HG02798 (cell line): ENCODE measurements at regions not wholly inside any gene's neighbourhood (a gene's known extent, or its start where the extent isn't known, plus 50 kb on each side); places are given as distances from the start of the nearest gene placed in this dataset.
"Not testable (repeated sequence)": the region's sequence is repeated elsewhere in the genome, so short reads cannot be mapped to it uniquely, and the experiment has no call there.

Source experiments
- ATAC-seq: cut with Tn5 transposase; IDR thresholded peaks from one replicate; pipeline ENCODE4 v1.9.1; 2021; ENCODE audit warnings: mild to moderate bottlenecking; ENCODE audit not compliant: unreplicated experiment, poor library complexity

GRCh38 chr18:993560-993959 lies 88.9 kb downstream of the ADCYAP1 start:
- no peak for ATAC-seq

- no peak for ATAC-seq
Measured at GRCh38 chr18:995629-996028, 91.0 kb downstream of the ADCYAP1 start.

GRCh38 chr18:997499-997898 lies 92.8 kb downstream of the ADCYAP1 start:
- ATAC-seq, result no peak

GRCh38 chr18:998936-999335 lies 94.3 kb downstream of the ADCYAP1 start:
- ATAC-seq, result no peak

- no peak for ATAC-seq
Measured at GRCh38 chr18:1002653-1003178, 98.0 kb downstream of the ADCYAP1 start.

GRCh38 chr18:1003499-1003898 lies 98.8 kb downstream of the ADCYAP1 start:
- no peak for ATAC-seq

GRCh38 chr18:1006304-1006703 lies 101.6 kb downstream of the ADCYAP1 start:
- no peak for ATAC-seq

- ATAC-seq, result no peak
Measured at GRCh38 chr18:1006965-1007364, 102.3 kb downstream of the ADCYAP1 start.

GRCh38 chr18:1011349-1011748 lies 106.7 kb downstream of the ADCYAP1 start:
- no peak for ATAC-seq

- ATAC-seq, result no peak
Measured at GRCh38 chr18:1012775-1013174, 108.1 kb downstream of the ADCYAP1 start.

- no peak for ATAC-seq
Measured at GRCh38 chr18:1013951-1014350, 109.3 kb downstream of the ADCYAP1 start.

- no peak for ATAC-seq
Measured at GRCh38 chr18:1014509-1014908, 109.8 kb downstream of the ADCYAP1 start.

- ATAC-seq, result no peak
Measured at GRCh38 chr18:1014951-1015624, 110.4 kb downstream of the ADCYAP1 start.

- ATAC-seq, result no peak
Measured at GRCh38 chr18:1015777-1016176, 111.1 kb downstream of the ADCYAP1 start.

- ATAC-seq, result no peak
Measured at GRCh38 chr18:1017227-1018058, 112.8 kb downstream of the ADCYAP1 start.

- no peak for ATAC-seq
Measured at GRCh38 chr18:1018181-1018681, 113.6 kb downstream of the ADCYAP1 start.

- no peak for ATAC-seq
Measured at GRCh38 chr18:1019191-1019590, 114.5 kb downstream of the ADCYAP1 start.

GRCh38 chr18:1020731-1021344 lies 116.2 kb downstream of the ADCYAP1 start:
- ATAC-seq, result no peak

- ATAC-seq, result no peak
Measured at GRCh38 chr18:1026930-1027329, 122.3 kb downstream of the ADCYAP1 start.

- not testable (repeated sequence) for ATAC-seq
Measured at GRCh38 chr18:1033092-1033491, 128.4 kb downstream of the ADCYAP1 start.

GRCh38 chr18:1034971-1035370 lies 130.3 kb downstream of the ADCYAP1 start:
- ATAC-seq, result no peak
